GM12865 (cell line): ENCODE measurements at regions not wholly inside any gene's neighbourhood (a gene's known extent, or its start where the extent isn't known, plus 50 kb on each side); places are given as distances from the start of the nearest gene placed in this dataset.

Experiments
- DNase-seq: peaks from one replicate; pipeline ENCODE4 v3.0.0; 2010; ENCODE audit warnings: low read depth
- H3K4me3 ChIP-seq: 2 replicates; pipeline ENCODE4 v1.5.1; 2011; ENCODE audit warnings: mild to moderate bottlenecking, low read depth, low read length, control low read depth
- TF ChIP-seq, protein P1 (sequence below): IDR thresholded peaks from 2 replicates; pipeline ENCODE4 v1.5.1; 2011; ENCODE audit warnings: low read length, control low read depth, low read depth, inconsistent platforms; ENCODE audit not compliant: insufficient read depth; ENCODE audit errors: missing control alignments

DNA sequence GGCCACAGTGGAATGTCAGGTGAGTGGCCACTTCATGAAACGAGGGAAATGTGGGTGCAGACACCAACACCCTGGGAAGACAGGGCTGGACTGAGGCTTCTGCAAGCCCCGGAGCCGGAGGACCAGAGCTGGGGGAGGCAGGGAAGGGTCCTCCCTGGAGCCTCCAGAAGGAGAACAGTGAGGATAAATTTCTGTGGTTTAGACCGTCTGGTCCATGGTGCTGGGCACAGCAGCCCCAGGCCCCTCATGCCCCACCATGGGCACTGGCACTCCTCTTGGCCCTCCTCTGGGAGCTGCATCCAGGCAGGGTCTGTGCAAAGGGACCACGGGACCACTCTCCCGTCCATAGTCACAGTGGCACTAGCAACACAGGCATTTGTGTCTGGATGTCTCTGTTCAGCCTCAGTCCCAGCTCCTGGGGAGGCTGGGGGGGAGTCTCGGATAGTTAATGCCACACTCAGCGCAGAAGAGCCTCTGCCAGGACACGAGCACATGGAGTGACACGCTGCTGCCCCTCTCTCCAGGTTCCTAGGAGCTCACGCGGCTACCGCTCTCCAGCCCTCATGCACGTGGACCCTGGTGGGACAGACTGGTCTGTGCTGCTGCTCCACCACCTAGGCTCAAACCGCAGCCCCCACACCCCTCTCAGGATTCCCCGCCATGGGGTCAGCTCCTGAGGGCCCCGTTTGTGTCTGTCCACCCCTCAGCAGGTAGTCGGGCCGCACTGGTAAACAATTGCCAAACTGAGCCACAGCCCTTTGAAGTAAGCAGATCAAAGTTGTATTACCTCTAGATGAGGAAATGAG is 305.9 kb upstream of the SALL3 start:
- TF ChIP-seq, protein P1, sequence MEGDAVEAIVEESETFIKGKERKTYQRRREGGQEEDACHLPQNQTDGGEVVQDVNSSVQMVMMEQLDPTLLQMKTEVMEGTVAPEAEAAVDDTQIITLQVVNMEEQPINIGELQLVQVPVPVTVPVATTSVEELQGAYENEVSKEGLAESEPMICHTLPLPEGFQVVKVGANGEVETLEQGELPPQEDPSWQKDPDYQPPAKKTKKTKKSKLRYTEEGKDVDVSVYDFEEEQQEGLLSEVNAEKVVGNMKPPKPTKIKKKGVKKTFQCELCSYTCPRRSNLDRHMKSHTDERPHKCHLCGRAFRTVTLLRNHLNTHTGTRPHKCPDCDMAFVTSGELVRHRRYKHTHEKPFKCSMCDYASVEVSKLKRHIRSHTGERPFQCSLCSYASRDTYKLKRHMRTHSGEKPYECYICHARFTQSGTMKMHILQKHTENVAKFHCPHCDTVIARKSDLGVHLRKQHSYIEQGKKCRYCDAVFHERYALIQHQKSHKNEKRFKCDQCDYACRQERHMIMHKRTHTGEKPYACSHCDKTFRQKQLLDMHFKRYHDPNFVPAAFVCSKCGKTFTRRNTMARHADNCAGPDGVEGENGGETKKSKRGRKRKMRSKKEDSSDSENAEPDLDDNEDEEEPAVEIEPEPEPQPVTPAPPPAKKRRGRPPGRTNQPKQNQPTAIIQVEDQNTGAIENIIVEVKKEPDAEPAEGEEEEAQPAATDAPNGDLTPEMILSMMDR, result no peak
- no peak for DNase-seq
- no peak overlapping the region for H3K4me3 ChIP-seq

- H3K4me3 ChIP-seq, result no peak overlapping the region
- TF ChIP-seq, protein P1, result no peak
- no peak for DNase-seq
Observed at GRCh38 chr18:78675231-78675630, 304.4 kb upstream of the SALL3 start.

GRCh38 chr18:78676622-78677482 is 302.8 kb upstream of the SALL3 start:
- TF ChIP-seq, protein P1, result no peak
- no peak overlapping the region for H3K4me3 ChIP-seq
- no peak for DNase-seq

DNA sequence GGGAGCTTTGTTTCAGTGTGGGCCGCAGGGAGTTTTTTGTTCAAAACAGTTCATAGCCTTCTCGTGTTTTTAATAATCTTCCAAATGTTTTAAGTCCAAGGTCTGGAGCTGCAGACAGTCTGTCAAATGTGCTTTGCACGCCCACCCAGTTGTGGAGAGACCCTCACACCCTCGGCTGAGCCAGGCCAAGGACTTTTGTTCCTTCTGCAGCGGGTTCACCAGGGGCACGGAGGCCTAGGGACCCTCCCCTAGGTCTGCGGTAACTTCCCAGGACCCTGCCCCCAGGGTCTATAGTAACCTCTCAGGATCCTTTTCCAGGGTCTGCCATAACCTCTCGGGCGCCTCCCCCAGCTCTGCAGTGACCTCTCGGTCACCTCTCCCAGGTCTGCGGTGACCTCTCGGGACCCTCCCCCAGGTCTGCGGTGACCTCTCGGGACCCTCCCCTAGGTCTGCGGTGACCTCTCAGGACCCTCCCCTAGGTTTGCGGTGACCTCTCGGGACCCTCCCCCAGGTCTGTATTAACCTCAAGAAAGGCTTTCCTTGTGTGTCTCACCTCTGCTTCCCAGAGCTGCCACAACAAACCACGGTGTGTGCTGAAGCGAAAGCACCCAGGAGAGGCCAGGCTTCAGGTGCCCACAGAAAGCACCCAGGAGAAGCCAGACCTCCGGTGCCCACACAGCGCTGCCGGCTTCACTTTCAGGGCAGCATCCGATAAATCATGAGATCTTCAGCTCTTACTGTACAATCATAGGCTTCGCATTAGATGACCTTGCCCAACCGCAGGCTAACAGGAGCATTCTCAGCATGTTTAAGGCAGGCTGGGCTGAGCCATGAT is 301.9 kb upstream of the SALL3 start:
- TF ChIP-seq, protein P1, result no peak
- DNase-seq, result no peak
- H3K4me3 ChIP-seq, result no peak overlapping the region

DNA sequence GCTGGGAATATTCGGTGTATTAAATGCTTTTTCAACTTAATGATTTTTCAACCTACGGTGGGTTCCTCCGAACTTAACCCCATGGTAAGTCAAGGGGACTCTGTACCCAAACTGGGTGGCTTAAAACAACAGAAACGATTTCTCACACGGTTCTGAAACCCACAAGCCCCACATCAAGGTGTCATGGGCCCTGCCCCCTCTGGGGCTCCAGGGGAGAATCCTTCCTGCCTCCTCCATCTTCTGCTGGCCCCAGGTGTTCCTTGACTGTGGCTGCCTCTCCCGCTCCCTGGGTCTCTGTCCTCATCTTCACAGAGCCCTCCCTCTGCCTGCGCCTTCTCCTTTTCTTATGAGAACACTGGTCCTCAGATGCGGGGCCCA is 301.3 kb upstream of the SALL3 start:
- no peak for DNase-seq
- H3K4me3 ChIP-seq, result no peak overlapping the region
- TF ChIP-seq, protein P1, result no peak

DNA sequence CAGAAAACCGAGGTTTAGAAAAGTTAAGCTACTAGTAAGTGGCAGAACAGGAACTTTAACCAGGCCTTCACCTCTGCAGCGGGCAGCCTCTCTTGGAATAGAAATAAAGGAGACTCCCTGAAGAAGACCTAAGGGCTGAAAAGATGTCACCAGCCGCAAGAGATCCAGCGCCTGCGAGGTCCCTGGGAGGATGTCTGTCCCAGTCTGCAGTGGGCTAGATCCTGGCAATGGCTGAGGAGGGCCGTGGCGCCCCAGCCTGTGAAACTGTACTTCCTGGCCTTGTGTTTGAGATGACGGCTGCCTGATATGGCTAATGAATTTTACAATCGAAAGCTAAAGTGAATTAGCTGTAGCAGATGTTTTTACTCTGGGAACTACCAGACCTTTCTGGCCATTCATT is 300.6 kb upstream of the SALL3 start:
- H3K4me3 ChIP-seq, result no peak overlapping the region
- no peak for DNase-seq
- TF ChIP-seq, protein P1, result no peak
